Esophagus squamous epithelium (tissue), 4 donors: ENCODE measurements at regions not wholly inside any gene's neighbourhood (a gene's known extent, or its start where the extent isn't known, plus 50 kb on each side); places are given as distances from the start of the nearest gene placed in this dataset.

Experiments used
- POLR2A ChIP-seq, 4 donors: fragments of 450-650 bp; IDR thresholded peaks; one replicate each; pipeline ENCODE4 v1.6.1; 2017; ENCODE audit warnings: antibody characterized with exemption in 4 of 4, mild to moderate bottlenecking in 4 of 4, moderate library complexity in 3 of 4
- TF ChIP-seq, protein P1 (sequence below), 6 experiments: fragments of 450-650 bp in 4 of 6; fragments of 200-600 bp in 2 of 6; sonication (generic) in 2 of 6; IDR thresholded peaks; one replicate each; pipeline ENCODE4 v1.5.1; 2016 to 2019; ENCODE audit warnings: antibody characterized with exemption in 6 of 6, mild to moderate bottlenecking in 4 of 6, moderate library complexity in 4 of 6

- TF ChIP-seq, protein P1, sequence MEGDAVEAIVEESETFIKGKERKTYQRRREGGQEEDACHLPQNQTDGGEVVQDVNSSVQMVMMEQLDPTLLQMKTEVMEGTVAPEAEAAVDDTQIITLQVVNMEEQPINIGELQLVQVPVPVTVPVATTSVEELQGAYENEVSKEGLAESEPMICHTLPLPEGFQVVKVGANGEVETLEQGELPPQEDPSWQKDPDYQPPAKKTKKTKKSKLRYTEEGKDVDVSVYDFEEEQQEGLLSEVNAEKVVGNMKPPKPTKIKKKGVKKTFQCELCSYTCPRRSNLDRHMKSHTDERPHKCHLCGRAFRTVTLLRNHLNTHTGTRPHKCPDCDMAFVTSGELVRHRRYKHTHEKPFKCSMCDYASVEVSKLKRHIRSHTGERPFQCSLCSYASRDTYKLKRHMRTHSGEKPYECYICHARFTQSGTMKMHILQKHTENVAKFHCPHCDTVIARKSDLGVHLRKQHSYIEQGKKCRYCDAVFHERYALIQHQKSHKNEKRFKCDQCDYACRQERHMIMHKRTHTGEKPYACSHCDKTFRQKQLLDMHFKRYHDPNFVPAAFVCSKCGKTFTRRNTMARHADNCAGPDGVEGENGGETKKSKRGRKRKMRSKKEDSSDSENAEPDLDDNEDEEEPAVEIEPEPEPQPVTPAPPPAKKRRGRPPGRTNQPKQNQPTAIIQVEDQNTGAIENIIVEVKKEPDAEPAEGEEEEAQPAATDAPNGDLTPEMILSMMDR (IDR thresholded peaks at IDR 0.05): no peak
- TF ChIP-seq POLR2A (IDR thresholded peaks at IDR 0.05): no peak
Measured at GRCh38 chr14:22468830-22469229, 120.2 kb downstream of the DAD1 start.
